HG03097 (cell line): ENCODE measurements at regions not wholly inside any gene's neighbourhood (a gene's known extent, or its start where the extent isn't known, plus 50 kb on each side); places are given as distances from the start of the nearest gene placed in this dataset.
"Not testable (repeated sequence)": the region's sequence is repeated elsewhere in the genome, so short reads cannot be mapped to it uniquely, and the experiment has no call there.

ENCODE experiments used
- ATAC-seq: cut with Tn5 transposase; IDR thresholded peaks from one replicate; pipeline ENCODE4 v1.9.1; 2021; ENCODE audit not compliant: unreplicated experiment, low FRiP score

DNA sequence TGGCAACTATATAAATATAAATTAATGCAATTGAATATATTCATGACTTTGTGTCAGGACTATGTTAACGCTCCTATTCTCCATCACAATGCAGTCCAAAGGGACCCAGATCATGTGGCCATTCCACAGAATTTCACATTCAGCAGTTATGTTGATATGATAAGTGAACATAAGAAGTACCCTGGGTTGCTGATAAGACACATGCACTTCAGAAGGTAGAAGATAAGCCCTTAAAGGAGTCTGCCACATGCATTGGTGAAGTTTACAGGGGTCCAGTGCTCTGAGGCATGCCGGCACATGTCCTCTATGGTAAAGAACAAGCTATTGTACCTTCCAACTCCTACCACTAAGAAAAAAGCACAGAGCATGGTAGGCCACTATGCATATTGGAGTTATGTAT is 76.4 kb downstream of the PHAX start:
- no peak for ATAC-seq

DNA sequence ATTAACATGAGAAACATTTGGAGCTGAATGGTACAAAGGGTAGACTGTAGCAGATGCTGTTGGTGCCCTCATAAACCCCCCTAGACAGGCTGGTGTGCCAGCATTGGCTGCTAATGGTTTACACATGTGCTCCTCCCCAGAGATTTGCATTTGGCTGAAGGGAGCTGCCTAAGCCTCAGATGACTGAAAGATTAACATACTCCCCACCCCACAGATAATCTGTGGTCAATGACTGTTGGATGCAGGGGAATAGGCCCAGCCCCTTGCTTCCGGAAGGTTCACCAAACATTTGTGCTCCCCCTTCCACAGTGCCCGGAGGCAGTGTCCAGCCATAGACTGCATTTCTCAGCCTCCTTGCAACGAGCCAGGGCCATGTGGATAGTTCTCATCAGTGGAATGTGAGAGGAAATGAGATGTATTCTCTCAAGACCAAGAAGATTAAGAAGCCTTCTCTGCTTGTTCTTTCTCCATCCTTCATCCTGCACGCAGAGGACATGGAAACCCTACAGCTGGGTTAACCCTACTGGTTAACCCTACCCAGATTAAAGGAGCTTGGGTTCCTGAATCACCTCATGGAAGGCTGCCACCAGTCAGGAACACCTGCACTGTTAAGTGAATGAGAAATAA is 79.6 kb downstream of the PHAX start:
- ATAC-seq: peak; percentile 54

DNA sequence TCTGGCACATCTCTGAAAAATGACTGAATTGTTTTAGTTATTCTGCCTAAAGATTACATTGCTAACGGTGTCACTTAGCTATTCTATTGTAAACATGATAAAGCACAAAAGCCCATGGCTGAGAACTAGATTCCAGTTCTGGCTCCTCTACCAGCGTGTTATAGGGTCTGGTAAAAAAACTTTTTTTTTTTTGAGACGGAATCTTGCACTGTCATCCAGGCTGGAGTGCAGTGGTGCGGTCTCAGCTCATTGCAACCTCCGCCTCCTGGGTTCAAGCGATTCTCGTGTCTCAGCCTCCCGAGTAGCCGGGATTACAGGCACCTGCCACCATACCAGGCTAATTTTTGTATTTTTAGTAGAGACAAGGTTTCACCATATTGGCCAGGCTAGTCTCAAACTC is 80.6 kb downstream of the PHAX start:
- ATAC-seq: not testable (repeated sequence)

DNA sequence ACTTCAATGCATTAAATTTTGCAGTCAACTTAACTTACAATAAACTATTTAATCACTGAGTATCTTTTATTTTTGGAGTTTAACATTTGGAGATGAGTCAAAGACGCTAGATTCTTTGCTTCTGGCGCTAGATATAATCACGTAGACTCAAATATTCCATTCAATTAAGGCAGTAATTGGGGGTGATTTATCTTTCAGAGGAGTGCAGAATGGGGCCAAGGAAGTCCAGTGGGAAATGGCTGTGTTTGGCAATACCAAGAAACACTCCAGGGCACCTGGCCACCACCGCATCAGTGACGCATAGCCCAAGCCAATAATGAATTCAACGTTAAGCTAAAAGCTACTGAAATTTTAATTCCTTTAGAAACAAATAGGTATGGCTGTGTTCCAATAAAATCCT is 81.2 kb downstream of the PHAX start:
- ATAC-seq: no peak

DNA sequence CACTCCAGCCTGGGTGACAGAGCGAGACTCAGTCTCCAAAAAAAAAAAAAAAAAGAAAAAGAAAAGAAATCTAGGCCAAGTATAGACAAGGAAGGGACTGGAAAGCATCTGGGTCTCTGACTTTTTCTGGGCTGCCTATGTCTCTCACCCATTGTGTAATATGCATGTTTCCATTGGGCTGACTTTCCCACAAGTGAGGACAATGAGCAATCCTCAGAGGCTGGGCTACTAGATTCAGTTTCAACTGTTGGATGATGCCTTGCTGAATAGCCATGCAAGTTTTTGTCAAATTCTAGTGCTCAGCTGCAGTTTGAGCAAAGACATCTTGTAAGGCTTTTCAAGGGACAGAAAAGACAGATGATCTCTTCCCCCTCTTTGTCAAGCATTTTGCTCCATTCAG is 82.1 kb downstream of the PHAX start:
- ATAC-seq: no peak

DNA sequence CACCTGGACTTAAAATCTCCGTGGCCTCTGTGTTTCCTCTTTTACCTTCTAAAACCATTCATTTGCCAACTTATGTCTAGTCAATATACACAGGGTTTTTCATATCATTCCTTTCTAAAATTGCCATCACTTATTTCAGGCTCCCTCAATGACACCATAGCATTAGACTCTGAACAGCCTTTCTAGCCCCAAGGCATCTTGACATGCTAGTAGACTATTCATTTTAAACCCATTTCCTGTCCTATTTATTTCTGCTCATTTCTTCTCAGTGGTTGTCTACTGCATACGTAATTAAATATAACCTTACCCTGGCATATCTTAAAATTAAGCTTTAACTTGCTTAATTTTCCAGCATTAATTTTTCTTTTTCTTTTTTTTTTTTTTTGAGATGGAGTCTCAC is 83.2 kb downstream of the PHAX start:
- no peak for ATAC-seq

DNA sequence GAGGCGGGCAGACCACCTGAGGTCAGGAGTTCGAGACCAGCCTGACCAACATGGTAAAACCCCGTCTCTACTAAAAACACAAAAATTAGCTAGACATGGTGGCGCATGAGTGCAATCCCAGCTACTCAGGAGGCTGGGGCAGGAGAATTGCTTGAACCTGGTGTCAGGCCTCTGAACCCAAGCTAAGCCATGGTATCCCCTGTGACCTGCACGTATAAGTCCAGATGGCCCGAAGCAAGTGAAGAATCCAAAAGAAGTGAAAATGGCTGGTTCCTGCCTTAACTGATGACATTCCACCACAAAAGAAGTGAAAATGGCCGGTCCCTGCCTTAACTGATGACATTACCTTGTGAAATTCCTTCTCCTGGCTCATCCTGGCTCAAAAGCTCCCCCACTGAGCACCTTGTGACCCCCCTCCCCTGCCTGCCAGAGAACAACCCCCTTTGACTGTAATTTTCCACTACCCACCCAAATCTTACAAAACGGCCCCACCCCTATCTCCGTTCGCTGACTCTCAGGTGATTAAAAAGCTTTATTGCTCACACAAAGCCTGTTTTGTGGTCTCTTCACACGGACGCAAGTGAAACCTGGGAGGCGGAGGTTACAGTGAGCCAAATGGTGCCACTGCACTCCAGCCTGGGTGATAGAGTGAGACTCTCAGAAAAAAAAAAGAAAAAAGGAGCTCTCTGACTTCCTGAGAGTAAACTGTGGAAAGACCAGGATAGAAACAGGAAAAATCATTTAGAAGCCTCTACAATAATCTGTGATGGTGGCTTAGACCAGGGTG is 84.1 kb downstream of the PHAX start:
- not testable (repeated sequence) for ATAC-seq

DNA sequence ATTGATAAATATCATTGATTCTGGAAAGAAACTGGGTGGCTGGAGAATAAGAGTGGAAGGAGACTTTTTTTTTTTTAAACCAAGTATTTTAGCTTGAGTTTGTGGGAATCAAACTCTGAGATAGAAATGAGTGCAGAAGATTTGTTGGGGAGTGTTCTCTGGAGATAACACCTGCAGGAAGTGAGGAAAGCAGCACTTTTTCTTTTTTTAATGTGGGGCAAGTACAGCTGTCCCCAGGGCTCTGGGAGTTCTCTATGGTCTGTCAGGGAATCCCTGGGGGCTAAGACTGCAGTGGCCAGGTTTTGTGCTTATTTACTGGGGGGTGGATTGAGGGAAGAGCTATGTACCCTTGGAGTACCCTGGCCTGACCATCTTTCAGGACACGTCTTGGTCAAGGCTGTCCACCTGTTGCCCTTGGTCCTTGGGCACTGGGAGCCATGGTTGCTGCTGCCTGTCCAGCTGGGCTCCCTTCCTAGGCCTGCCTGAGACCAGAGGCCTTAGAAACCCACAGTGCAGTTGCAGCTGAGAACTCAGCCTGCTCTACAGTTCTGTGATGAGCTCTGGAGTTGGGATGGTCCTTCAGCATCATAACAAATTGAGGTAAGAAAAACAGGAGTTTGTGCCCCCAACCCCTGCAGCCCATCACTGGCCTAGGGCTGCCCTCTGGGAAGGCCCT is 85.8 kb downstream of the PHAX start:
- ATAC-seq: peak; percentile 74

DNA sequence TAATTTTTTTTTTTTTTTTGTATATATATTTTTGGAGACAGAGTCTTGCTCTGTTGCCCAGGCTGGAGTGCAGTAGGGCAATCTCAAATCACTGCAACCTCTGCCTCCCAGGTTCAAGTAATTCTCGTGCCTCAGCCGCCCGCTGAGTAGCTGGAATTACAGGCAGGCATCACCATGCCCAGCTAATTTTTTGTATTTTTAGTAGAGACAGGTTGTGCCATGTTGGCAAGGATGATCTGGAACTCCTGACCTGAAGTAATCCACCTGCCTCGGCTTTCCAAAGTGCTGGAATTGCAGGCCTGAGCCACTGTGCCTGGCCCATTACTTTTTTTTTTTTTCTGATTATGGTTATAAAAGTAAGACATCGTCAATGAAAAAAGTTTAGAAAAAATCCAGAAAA is 84.0 kb upstream of the LMNB1 start:
- ATAC-seq: no peak

DNA sequence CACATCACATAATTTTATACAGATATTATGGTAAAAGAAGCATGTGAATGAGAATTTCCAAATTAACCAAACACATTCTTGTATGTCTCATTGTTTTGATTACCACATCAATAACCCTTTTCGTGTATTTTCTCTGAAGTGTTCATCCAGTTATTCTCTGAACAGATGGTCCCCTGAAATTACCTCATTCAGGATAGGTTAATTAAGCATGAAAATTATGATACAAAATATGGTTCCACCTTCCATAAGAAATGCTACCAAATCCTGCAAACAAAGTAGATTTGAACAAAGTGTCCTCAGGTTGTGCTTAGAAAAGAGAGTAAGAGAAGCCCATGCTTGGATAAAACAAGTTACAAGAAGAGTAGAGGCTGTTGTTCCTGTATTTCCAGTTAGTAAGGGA is 83.1 kb upstream of the LMNB1 start:
- ATAC-seq: no peak

DNA sequence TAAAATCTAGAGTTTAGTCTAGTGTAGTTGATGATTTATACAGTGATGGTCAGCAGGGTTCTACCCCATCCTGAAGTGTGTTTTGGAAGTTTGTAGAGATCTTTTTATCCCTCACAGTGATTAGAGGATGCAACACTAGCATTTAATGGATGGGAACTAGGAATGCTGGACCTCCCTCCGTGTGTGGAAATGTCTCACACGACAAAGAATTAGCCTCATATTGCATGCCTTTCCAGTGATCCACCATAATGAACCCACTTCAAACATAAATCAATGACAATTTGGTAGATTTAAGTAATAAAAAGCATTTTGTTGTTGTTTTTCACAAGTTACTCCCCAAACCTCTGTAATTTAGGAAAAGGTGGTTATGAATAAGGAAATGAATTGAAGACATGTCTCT is 82.5 kb upstream of the LMNB1 start:
- ATAC-seq: no peak

DNA sequence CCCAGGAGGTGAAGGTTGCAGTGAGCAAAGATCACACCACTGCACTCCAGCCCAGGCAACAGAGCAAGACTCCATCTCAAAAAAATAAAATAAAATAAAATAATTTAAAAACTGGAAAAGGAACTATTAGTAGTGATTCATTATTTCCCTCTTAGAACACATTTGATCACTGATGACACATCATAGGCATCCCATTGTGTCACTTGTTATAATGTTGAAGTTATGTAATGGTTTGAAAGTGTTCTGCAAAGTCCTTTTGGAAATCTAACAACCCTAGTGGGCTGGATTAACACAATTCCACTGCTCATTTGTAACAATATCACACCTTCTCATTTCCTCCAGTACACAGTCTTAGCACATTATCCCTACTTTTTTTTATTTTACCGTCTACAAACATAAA is 81.8 kb upstream of the LMNB1 start:
- ATAC-seq: no peak

DNA sequence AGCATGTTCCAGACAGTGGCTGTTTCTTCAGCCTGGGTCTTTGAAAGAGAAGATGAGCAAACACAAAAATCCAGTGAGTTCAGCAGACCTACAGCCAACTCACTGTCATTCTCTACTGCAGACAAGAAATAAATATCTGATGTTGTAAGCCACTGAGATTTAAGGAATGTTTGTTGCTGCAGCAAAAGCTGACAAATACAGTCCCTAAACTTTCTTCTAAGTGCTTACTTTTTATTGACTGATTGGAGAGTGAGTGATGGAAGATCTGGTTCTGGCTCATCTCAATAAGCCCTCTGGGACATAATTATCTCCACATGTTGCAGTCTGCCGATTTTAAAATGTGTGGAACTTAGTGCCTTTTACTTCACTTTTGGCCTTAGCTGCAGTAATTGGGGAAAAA is 69.9 kb upstream of the LMNB1 start:
- no peak for ATAC-seq

DNA sequence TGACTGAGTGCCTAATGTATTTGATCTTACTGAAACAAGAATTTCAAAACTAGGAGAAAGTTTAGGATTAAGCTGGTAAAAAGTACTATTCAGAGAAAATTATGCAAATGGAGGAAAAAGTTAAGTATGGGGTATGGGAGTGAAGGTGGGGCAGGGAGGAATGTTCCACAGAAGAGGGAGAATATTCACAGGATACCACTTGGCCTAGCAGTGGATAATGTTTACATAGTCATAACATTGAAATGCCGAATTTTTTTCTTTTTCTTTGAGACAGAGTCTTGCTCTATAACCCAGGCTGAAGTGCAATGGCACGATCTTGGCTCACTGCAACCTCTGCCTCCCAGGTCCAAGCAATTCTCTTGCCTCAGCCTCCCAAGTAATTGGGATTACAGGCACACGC is 61.2 kb upstream of the LMNB1 start:
- ATAC-seq: no peak

DNA sequence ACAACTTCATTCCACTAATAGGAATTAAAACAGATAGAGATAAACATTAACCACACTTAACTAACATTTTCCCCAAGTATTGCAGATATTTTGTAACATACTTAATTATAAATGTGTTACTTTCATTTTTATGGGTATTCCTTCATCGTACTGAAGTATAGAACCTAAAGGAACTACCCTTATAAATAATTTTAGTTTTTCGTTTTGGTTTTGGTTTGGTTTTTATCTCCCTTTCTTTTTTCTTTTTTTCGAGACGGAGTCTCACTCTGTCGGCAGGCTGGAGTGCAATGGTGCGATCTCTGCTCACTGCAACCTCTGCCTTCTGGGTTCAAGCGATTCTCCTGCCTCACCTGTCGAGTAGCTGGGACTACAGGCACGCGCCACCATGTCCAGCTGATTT is 60.1 kb upstream of the LMNB1 start:
- no peak for ATAC-seq

DNA sequence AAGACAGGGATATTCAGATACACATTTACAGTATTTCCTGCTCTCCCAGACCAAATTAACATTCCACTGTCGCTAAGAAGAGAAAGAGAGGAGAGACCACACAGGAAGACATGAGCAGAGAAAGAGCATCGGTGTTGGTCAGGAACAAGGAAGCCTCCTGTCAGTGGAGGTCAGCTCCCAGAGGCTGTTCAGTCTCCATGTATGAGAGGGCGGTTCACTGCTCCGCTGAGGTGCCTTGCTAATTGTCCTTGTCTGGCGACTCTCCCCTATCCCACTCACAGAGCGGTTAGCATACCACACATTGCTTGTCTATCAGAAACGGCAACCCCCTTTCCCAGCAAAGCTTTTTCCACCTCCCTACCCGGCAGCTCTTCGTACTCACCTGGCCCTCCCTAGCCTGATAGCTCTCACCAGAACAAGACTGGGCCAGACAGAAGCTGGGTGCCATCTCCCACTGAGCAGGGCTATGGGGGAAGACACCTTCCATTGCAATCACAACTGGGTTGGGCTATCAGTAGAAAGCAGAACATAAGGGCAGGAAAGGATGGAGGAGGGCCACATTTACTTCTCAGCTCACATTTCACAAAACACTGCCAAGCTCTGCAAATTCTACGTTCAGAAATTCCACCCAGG is 58.6 kb upstream of the LMNB1 start:
- ATAC-seq: no peak

DNA sequence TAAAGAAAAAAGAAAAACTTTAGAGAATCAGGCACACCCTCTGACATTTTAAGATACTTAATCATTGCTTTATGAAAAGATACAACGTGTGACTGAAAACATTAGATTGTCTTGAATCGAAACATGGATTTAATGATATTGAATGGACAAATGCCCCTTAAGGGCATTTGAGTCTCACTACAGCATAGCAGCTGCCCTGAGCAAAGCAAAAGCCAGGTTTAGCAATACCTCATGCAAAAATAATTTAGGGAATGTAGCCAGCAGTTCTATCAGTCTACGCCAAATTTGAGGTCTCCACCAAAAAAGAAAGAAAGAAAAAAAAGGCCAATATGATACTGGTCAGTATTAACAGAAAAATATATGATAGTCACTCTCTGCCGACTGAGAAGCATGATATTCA is 56.6 kb upstream of the LMNB1 start:
- no peak for ATAC-seq

DNA sequence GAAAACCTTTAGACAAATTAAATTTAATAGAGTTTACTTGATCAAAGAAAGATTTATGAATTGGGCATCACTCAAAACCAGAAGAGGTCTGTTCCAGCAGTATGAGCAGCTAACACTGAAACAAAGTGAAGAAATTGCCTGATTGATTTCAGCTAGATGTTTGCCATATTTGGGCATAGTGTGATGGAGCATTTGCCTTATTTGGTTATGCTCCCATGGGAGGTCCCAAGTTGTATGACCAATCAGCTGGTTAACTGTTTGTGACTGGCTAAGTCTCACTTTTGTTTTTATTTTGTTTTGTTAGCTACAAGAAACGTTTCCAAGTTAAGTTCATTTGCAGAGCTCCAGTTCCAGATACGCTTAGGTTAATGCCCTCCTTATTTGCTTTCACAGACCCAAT is 53.3 kb upstream of the LMNB1 start:
- ATAC-seq: no peak
